K562 (cell line): ENCODE measurements at regions not wholly inside any gene's neighbourhood (a gene's known extent, or its start where the extent isn't known, plus 50 kb on each side); places are given as distances from the start of the nearest gene placed in this dataset.

ENCODE experiments used
- ATAC-seq: fragments of 200-7000 bp; cut with Tn5 transposase; 3 replicates; pipeline ENCODE4 v1.9.1; 2020; ENCODE audit warnings: moderate library complexity
- BruUV-seq: library from RNA; stranded (reverse); fragments of 400-500 nt; replicated peaks from 2 replicates; lab custom pipeline; 2021; lab: Mats Ljungman, UMichigan
- CTCF ChIA-PET: fragments of 300-600 bp; formaldehyde crosslinking; extraction: SDS; loops from one replicate; lab custom pipeline; 2021; ENCODE audit warnings: low intra/inter-chr PET ratio; lab: Yijun Ruan, JAX
- POLR2A ChIA-PET: fragments of 300-600, 350-650 bp; sonication (Branson Sonifier 250); formaldehyde crosslinking; extraction: SDS; loops from one replicate; lab custom pipeline; 2021; ENCODE audit warnings: antibody characterized with exemption, inconsistent platforms; lab: Yijun Ruan, JAX
- DNase-seq, 4 experiments: peaks; one replicate each; pipeline versions ENCODE4 v3.0.0 to v3.0.0-alpha.2; 2011 to 2018; ENCODE audit warnings: low spot score in 3 of 4, mixed read lengths in 3 of 4; ENCODE audit errors: extremely low read depth in 1 of 4
- FAIRE-seq: peaks from 2 replicates; lab custom pipeline; 2011; peaks lifted over from hg19 to GRCh38; lab: Jason Lieb, UNC
- H2AFZ ChIP-seq: 2 replicates; pipeline ENCODE4 v1.6.0; 2011; ENCODE audit warnings: low read depth, low read length, control low read depth, inconsistent platforms
- H3K27ac ChIP-seq: fragments of 200-600 bp; 3 replicates; pipeline ENCODE4 v1.8.0; 2011; ENCODE audit warnings: low read depth, mild to moderate bottlenecking, control low read depth, inconsistent platforms, low read length, moderate library complexity, mixed read lengths; ENCODE audit errors: extremely low read depth
- H3K27me3 ChIP-seq, 2 experiments: fragments of 300-600 bp in 1 of 2; 2 replicates in 1 of 2; 3 replicates in 1 of 2; pipeline versions ENCODE4 v1.6.0 to v1.8.0; 2011; ENCODE audit warnings: inconsistent platforms in 2 of 2, low read length in 2 of 2, mild to moderate bottlenecking in 1 of 2, mixed read lengths in 1 of 2, moderate library complexity in 1 of 2; ENCODE audit not compliant: control insufficient read depth in 2 of 2, insufficient read depth in 2 of 2
- H3K36me3 ChIP-seq: fragments of 300-600 bp; 3 replicates; pipeline ENCODE4 v1.8.0; 2011; ENCODE audit warnings: mild to moderate bottlenecking, low read length, inconsistent platforms; ENCODE audit not compliant: control insufficient read depth, insufficient read depth
- H3K4me1 ChIP-seq, 2 experiments: fragments of 200-600 bp in 1 of 2; replicated peaks in 1 of 2; 2 replicates in 1 of 2; 3 replicates in 1 of 2; pipeline versions ENCODE4 v1.5.1 to v1.8.0; 2011; ENCODE audit warnings: inconsistent platforms in 2 of 2, low read length in 2 of 2, mild to moderate bottlenecking in 1 of 2, mixed read lengths in 1 of 2, moderate library complexity in 1 of 2; ENCODE audit not compliant: control insufficient read depth in 2 of 2, insufficient read depth in 2 of 2
- H3K4me2 ChIP-seq: 2 replicates; pipeline ENCODE4 v1.6.1; 2011; ENCODE audit warnings: low read length, control low read depth, inconsistent platforms, mixed read lengths; ENCODE audit not compliant: insufficient read depth
- H3K4me3 ChIP-seq: fragments of 200-600 bp; sonication (generic), shearing (Covaris generic); 2 replicates; pipeline ENCODE4 v1.5.1; 2016; ENCODE audit warnings: control low read depth, inconsistent platforms
- H3K79me2 ChIP-seq: fragments of 200-600 bp; 3 replicates; pipeline ENCODE4 v1.8.0; 2011; ENCODE audit warnings: low read length, inconsistent platforms; ENCODE audit not compliant: control insufficient read depth, insufficient read depth
- H3K9ac ChIP-seq, 2 experiments: 2 replicates each; pipeline versions ENCODE4 v1.6.0 to v1.6.1; 2011; ENCODE audit warnings: low read depth in 2 of 2, low read length in 2 of 2, control low read depth in 1 of 2, inconsistent platforms in 1 of 2, mild to moderate bottlenecking in 1 of 2, mixed read lengths in 1 of 2; ENCODE audit not compliant: insufficient read depth in 1 of 2
- H3K9me1 ChIP-seq: one replicate; pipeline ENCODE4 v1.6.0; 2011; ENCODE audit warnings: inconsistent platforms, mild to moderate bottlenecking, low read length, moderate library complexity; ENCODE audit not compliant: control insufficient read depth, insufficient read depth
- H3K9me3 ChIP-seq: replicated peaks from 2 replicates; pipeline ENCODE4 v1.5.1; 2011; ENCODE audit warnings: low read depth, low read length, inconsistent platforms; ENCODE audit not compliant: control insufficient read depth, insufficient read depth
- H4K20me1 ChIP-seq: replicated peaks from 2 replicates; pipeline ENCODE4 v1.6.1; 2011; ENCODE audit warnings: low read length, inconsistent platforms, mixed read lengths; ENCODE audit not compliant: control insufficient read depth, insufficient read depth
- CBX8 ChIP-seq: fragments of 200-600 bp; sonication (generic); IDR thresholded peaks from 2 replicates; pipeline ENCODE4 v1.6.1; 2012; ENCODE audit warnings: borderline replicate concordance, mixed run types, low read depth, mild to moderate bottlenecking, moderate library complexity, mixed read lengths, low read length, control low read depth, inconsistent platforms; ENCODE audit not compliant: poor library complexity, severe bottlenecking; ENCODE audit errors: extremely low read depth
- EZH2 ChIP-seq: IDR thresholded peaks from 2 replicates; pipeline ENCODE4 v1.6.1; 2012; ENCODE audit warnings: low read depth, mild to moderate bottlenecking, inconsistent platforms, low read length, borderline replicate concordance
- GABPB2 ChIP-seq: fragments of 250-450 bp; sonication (Bioruptor Pico); conservative IDR thresholded peaks from 2 replicates; pipeline ENCODE4 v1.5.1; 2021; ENCODE audit warnings: mild to moderate bottlenecking
- LCOR ChIP-seq: sonication (generic); formaldehyde crosslinking; IDR thresholded peaks from 2 replicates; pipeline ENCODE4 v1.8.0; 2022; ENCODE audit warnings: mild to moderate bottlenecking, missing genetic modification reagents
- LEF1 ChIP-seq: fragments of 450-650 bp; IDR thresholded peaks from 2 replicates; pipeline ENCODE4 v1.6.1; 2016; ENCODE audit warnings: mild to moderate bottlenecking
- MEF2D ChIP-seq: conservative IDR thresholded peaks from 2 replicates; pipeline ENCODE4 v1.6.1; 2016; ENCODE audit warnings: low read depth, missing genetic modification characterization, missing compliant biosample characterization
- NCOA2 ChIP-seq, 2 experiments: fragments of 450-650 bp; IDR thresholded peaks; 2 replicates each; pipeline ENCODE4 v1.6.1; 2018; ENCODE audit warnings: mild to moderate bottlenecking in 2 of 2, moderate library complexity in 1 of 2; ENCODE audit not compliant: partially characterized antibody in 2 of 2
- RFX1 ChIP-seq: fragments of 450-650 bp; IDR thresholded peaks from 2 replicates; pipeline ENCODE4 v1.6.1; 2016; ENCODE audit warnings: mild to moderate bottlenecking, moderate library complexity
- SAFB ChIP-seq: fragments of 200-400 bp; formaldehyde crosslinking; IDR thresholded peaks from 2 replicates; pipeline ENCODE4 v1.6.1; 2017; ENCODE audit warnings: low read depth, low read length, borderline replicate concordance
- STAT5A ChIP-seq: IDR thresholded peaks from 2 replicates; pipeline ENCODE4 v1.6.1; 2012; ENCODE audit warnings: low read length, inconsistent platforms, borderline replicate concordance
- THRAP3 ChIP-seq: fragments of 450-650 bp; IDR thresholded peaks from 2 replicates; pipeline ENCODE4 v1.6.1; 2016; ENCODE audit warnings: mild to moderate bottlenecking, inconsistent platforms, borderline replicate concordance
- ZBTB7A ChIP-seq: IDR thresholded peaks from 2 replicates; pipeline ENCODE4 v1.6.1; 2011; ENCODE audit warnings: low read depth, mild to moderate bottlenecking, low read length, moderate library complexity, borderline replicate concordance; ENCODE audit not compliant: control insufficient read depth
- ZNF318 ChIP-seq, 2 experiments: fragments of 450-650 bp; IDR thresholded peaks; 2 replicates each; pipeline ENCODE4 v1.6.1; 2016; ENCODE audit warnings: mild to moderate bottlenecking in 2 of 2, borderline replicate concordance in 1 of 2, low read depth in 1 of 2, moderate library complexity in 1 of 2
- WGBS: fragments of 100-300 bp; shearing (Covaris generic); methylation state at CpG from one replicate; pipeline ENCODE4 v1.1.6; 2016; ENCODE audit warnings: low coverage, mixed read lengths; ENCODE audit not compliant: insufficient coverage; ENCODE audit errors: missing lambda C conversion rate; 5-methylcytosine and 5-hydroxymethylcytosine counted together
- in situ Hi-C: fragments of 300-500 bp; cut with MboI; formaldehyde crosslinking; loops from 4 replicates; pipeline ENCODE4 v1.15.0; 2018; ENCODE audit warnings: inconsistent platforms, mixed read lengths
- intact Hi-C: fragments of 100-400 bp; cut with micrococcal nuclease; formaldehyde crosslinking; loops from 2 replicates; pipeline ENCODE4 v1.14.2; 2022
- TF ChIP-seq, protein P1 (sequence below): fragments of 250-450 bp; sonication (Bioruptor Pico); IDR thresholded peaks from 2 replicates; pipeline ENCODE4 v1.5.0; 2022; ENCODE audit warnings: mild to moderate bottlenecking

- H2AFZ ChIP-seq, result no peak overlapping the region
- 0% methylated on average over 3 of the region's 3 CpGs for WGBS
- FAIRE-seq, result no peak
- TF ChIP-seq SAFB, result no peak
- TF ChIP-seq LCOR, result no peak
- no peak for TF ChIP-seq THRAP3
- TF ChIP-seq NCOA2 (IDR thresholded peaks at IDR 0.05; ENCODE audit: partially characterized antibody in 2 of 2), result no peak
- no peak for TF ChIP-seq MEF2D (tag)
- TF ChIP-seq STAT5A, result no peak
- TF ChIP-seq CBX8, result no peak
- no peak for TF ChIP-seq LEF1
- no peak for TF ChIP-seq GABPB2 (CRISPR knock-in tag)
- TF ChIP-seq, protein P1, sequence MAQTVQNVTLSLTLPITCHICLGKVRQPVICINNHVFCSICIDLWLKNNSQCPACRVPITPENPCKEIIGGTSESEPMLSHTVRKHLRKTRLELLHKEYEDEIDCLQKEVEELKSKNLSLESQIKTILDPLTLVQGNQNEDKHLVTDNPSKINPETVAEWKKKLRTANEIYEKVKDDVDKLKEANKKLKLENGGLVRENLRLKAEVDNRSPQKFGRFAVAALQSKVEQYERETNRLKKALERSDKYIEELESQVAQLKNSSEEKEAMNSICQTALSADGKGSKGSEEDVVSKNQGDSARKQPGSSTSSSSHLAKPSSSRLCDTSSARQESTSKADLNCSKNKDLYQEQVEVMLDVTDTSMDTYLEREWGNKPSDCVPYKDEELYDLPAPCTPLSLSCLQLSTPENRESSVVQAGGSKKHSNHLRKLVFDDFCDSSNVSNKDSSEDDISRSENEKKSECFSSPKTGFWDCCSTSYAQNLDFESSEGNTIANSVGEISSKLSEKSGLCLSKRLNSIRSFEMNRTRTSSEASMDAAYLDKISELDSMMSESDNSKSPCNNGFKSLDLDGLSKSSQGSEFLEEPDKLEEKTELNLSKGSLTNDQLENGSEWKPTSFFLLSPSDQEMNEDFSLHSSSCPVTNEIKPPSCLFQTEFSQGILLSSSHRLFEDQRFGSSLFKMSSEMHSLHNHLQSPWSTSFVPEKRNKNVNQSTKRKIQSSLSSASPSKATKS (CRISPR knock-in tag), result no peak
- TF ChIP-seq RFX1, result no peak
- TF ChIP-seq ZNF318 (IDR thresholded peaks at IDR 0.05; ENCODE audit: borderline replicate concordance in 1 of 2, low read depth in 1 of 2), result no peak
- no peak for TF ChIP-seq EZH2
- no peak for TF ChIP-seq ZBTB7A
These were observed 383.4 kb downstream of the GATA3 start for GRCh38 chr10:8437896-8438295.

More at GRCh38 chr10:8437896-8438295, 383.4 kb downstream of the GATA3 start:
- H3K27ac ChIP-seq, result no peak overlapping the region
- no peaks in the 10 kb centered on the region for H4K20me1 ChIP-seq
- ATAC-seq, result no peak
- in situ Hi-C loops (no loop called here), intact Hi-C loops (no loop called here)
- H3K9me1 ChIP-seq, result no peaks in the 10 kb centered on the region
- no peaks in the 10 kb centered on the region for H3K4me1 ChIP-seq
- no peaks in the 10 kb centered on the region for H3K27me3 ChIP-seq
- ChIA-PET POLR2A (no interaction called here), CTCF (no interaction called here)
- H3K9me3 ChIP-seq, result no peaks in the 10 kb centered on the region
- no peak overlapping the region for H3K4me2 ChIP-seq
- no peaks in the 10 kb centered on the region for H3K36me3 ChIP-seq
- no peaks in the 10 kb centered on the region for H3K79me2 ChIP-seq
- no peak for DNase-seq
- no peak overlapping the region for H3K9ac ChIP-seq
- BruUV-seq, result no TSS peak
- H3K4me3 ChIP-seq, result no peak overlapping the region
